HG03571 (cell line): ENCODE measurements at regions not wholly inside any gene's neighbourhood (a gene's known extent, or its start where the extent isn't known, plus 50 kb on each side); places are given as distances from the start of the nearest gene placed in this dataset.

Experiments used
- ATAC-seq: cut with Tn5 transposase; IDR thresholded peaks from one replicate; pipeline ENCODE4 v1.9.1; 2021; ENCODE audit not compliant: unreplicated experiment

DNA sequence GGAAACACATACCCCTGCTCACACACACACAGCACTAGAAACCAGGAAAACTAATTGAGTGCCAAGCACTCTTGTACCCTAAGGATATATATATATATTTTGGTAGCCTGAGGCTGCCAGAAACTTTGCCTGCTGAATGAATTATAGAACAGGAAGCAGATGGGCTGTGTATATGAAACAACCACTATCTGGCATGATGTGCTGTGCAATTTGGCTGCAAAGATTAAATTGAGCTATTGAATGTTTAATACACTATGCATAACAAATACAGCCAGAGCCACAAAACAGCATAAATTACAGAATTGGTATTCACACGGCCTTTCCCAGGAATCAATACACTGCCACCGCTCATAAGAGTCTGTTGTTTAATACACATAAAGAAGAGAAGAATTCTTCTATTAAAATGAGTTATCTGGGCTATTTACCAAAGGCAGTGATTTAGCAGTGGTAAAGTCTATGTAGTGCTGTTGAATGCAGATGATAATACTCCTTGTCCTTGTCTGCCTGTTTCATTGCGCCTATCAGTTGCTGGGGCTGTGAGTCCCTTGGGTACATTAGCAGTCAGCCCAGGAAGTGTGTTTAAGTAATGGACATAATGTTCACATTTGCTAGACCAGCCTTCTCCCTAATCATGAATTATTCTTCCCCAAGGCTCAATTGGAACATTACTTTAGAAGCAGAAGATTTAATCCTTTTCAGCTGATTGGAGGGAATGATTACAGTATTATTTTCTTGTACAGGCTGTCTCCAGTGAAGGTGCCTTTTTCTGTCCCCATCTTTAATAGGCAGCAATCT lies 294.3 kb downstream of the TLE1 start:
- ATAC-seq: no peak

DNA sequence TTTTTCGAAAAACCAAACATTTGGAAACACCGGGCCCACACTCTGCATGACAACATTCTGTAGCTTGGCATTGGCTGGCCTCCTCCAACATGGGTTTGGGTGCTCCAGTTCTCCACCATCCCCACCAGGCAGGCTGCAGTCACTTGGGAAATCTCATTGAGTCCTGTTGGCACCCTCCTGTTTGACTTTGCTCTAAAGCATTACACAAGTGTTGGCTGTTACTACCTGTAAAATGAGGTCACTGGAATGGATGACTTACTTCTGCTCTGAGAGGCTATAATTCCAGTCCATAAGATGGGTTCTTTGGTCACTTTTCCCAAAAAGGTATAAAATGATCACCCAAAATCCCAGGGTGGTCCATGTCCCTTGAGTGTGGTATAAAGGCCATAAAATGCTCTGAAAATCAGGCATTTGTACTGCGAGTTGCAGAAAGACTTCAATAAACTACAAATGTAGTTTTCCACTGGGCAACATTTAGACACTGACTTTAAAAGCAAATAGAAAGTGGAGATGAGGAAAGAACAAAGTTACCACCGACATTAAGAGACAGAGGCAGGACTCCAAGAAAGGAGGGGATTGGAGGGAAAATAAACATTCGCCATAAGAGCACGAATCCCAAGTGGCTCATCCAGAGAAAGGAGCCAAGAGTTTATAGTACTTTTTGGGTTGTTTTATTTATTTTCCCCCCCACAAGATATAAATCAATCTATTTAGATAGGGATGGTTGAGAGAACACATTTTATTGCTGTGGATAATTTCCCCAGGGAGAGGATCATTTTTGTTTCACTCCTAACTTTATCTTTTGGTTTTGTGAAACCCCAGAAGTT lies 295.1 kb downstream of the TLE1 start:
- no peak for ATAC-seq

DNA sequence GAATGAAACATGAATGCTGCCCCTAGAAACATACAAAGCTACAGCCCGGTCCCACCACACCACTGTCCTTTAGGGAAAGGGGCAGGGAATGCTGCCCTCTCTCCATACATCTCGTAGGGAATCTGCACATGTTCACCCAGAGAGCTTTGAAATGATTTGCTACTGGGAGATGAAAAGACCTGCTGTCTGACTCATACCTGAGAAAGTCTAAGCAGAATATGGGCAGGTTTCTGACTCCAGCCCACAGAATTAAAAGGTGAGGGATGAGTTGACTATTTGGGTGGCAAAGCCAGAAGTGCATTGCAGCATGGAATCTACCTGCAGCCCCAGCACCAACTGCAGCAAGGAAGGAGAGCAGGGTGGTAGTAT lies 297.9 kb downstream of the TLE1 start:
- no peak for ATAC-seq

DNA sequence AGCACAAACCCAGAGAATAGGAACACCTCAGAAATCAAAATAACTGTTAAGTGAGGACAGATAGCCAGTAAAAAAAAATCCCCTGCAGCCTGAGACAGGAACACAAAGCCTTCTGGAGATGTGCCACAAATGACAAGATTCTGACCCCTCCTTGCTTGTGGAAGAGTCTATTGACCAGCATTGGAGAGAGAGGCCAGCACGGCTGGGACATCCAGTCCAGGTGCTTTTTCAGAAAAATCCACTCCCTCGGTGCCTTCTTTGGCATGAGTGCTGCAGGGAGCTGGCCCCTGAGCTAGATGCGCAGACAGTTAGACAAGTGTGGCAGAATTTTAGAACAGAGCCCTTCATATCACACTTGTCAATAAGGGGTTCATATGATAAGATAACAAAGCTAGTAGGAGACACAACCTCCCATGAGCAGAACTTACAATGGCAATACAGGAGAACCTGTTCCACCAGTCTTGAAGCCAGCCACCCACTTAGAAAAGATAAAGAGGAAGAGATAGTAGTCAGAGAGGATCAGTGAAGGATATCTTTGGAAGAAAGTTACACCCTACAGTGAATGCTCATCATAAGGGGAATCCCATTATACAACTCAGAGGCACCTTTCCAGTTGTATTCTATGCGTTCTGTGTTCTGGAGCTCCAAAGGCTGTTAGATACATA lies 298.4 kb downstream of the TLE1 start:
- ATAC-seq: no peak

DNA sequence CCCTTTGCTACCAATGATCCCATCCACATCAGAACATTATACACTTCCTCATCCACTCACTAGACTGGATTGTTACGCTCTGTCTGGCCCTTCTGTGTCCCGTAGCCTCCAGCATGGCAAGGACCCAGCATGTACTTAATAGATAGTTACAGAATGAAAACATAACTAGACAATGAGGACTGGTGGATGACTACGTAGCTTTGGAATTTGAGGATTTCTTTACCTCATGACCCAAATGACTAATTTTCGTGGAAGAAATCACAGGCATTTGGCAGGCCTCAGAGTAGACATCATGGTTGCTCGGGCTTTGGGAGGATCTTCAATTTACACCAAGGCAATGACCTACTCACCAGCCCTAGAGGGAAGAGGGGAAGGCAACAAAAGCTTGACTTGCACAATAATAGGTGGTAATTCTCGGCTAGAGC lies 299.8 kb downstream of the TLE1 start:
- no peak for ATAC-seq

DNA sequence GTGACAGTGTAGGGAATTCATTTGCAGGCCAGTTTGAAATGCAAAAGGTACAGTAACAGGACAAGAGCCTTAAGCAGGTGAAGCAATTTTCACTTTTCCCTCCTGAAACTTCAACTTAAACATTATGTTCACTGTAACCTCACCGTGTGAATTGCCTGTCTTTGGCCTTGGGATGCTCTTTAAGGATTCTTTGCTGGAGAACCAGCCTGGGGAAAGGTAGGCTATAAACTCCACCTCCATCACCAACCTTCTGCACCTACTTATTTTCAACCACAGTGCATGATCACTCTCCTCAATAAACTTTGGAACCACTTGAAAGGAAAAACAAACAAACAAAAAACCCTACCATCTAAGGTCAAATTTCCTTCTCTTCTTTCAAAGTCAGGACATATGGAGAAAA lies 300.5 kb downstream of the TLE1 start:
- no peak for ATAC-seq

DNA sequence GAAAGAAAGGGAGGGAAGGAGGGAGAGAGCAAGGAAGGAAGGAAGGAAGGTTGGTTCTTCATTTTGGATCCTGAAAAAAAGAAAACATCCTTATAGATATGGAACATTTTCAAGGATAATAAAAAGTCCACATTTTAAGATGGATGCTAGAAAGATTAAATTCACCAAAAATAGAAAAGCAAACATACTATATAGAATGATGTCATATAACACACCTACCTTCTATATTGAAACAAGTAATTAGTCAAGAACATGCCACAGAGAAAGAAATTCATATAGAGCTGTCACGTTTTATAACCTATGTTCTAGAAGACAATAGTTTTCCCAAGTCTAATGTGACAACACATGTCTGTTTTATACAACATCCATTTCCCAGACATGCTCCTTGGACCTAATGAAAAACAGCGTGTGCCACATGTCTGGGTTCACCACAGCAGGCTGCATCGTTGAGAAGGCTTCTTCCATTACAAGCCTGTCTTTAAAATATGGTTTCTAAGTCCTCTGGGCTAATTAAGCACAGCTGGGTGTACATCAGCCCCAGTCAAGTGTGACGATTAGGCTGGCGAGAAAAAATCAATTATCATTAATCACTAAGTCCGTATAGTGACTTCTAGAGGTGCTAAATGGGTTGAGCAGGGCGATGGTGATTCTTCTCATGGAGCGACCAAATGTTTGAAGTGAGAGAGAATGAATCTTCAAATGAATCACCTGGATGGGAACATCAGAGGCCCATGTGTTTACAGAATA lies 301.8 kb downstream of the TLE1 start:
- no peak for ATAC-seq

DNA sequence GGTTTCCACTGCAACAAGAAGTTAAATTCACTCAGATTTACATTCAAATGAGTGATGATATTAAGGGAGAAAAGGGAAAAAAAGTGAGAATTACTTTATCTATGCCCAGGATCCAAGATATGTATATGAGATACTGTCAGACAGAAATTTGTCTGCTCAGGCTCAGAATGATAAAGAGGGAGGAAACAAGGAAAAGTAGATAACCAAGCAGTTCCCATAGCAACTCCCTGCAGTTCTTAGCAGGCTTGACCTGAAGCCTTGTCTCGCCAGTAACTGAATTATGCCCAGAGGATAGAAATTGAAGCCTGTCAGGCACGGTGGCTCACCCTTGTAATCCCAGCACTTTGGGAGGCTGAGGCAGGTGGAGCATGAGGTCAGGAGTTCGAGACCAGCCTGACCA lies 304.4 kb downstream of the TLE1 start:
- no peak for ATAC-seq

DNA sequence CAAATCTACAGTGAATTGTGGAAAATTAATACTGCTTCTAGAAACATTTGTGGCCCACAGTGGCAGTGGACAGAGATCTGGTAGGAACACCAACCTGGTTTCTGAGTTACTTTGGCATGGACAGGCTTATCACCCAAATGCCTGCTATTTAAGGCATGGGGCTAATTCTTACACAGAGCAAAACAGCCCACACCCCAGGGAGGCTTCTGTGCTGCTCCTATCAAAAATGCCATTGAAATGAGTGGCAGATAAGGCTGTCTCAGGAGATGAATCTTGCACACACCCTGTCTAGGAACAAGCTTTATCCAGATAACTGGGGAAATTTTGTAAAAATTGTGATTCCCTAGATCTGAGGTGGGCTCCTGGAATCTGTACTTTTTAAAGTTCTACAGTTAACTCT lies 307.1 kb downstream of the TLE1 start:
- no peak for ATAC-seq

DNA sequence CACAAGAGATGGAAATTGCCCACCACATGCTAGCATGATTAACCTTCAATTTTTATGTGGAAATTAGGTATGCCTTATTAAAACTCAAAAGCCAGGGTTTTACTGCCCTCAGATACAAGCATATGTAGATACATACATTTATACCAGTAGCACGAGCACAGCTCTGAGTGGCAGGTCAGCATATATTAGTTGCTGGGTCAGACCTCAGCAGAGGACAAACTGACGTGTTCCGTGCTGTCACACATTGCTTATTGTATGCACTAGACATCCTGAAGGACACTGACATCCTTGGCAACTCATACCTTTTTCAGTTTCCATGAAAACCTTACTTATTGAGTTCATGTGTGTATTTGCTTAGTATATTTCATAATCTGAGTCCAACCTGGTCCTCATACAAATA lies 307.7 kb downstream of the TLE1 start:
- no peak for ATAC-seq

DNA sequence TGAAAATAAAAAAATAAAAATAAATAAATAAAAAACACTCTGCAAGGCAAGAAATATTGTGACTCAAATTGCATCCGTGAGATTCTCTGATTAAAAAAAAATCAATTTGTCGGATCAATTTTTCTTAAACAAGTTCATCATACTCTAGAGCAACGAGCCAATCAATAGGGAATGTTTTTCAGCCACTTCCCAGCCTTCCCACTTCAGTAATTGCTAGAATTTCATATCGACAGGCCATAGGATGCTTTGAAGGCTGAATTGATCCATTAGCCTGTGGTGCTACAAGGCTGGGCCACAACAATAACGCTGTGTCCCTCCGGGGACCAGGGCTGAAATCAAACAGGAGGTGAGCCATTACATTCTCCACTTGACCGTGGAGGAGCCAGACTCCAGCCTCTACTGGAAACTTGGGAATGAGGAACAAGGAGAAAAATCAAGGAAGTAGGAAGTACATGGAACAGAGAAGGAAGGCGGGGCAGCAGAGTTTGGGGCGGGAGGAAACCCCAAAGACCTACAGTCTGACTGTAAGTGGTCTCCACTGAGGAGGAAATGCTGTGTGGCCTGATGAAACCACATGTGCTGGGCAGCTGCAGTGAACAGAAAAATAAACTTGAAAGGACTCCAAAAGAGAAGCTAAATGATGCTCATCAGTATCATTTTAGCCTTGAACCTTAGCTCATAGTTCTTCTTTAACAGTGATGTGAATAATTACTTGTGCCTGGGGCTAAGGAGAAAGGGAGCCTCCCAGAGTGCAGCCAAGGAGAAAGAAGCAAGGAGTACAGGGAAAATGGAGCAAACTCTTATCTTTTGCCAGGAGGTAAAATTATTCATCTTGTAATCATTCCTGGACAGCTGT lies 308.6 kb downstream of the TLE1 start:
- no peak for ATAC-seq

DNA sequence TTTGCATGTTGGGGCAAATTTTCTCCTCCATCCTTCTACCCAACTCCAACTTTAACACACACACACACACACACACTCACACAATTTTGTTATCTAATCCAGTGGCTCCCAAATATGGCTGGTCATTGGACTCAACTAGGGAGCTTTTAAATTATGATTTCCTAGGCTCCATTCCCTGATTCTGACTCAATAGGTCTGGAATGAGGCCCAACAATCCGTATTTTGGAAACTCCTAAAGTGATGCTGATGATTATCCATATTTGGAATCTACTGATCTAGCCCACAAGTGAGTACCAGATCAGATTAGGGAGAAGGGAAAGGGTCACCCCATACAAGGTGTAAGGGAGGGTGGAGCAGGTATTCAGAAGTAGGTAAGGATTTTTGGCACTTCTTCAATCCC lies 309.7 kb downstream of the TLE1 start:
- ATAC-seq: no peak

DNA sequence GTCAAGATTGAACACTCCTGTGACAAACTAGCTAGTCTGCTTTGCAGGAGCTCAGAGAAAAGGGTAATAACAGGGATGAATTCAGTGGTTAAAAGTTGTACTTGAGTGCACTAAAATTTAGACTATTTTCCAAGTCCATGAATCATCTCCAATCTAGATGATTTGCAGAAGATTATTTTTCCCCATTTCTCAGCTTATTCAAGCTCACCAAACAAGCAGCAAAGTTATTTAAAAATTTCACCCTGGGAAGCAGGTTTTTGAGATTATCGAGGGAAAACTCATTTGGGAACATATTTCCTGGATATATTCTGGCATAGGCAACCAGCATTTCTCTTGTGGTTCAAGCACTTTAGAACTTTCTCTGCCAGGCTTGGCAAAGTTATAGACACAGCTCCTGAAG lies 311.4 kb downstream of the TLE1 start:
- no peak for ATAC-seq

DNA sequence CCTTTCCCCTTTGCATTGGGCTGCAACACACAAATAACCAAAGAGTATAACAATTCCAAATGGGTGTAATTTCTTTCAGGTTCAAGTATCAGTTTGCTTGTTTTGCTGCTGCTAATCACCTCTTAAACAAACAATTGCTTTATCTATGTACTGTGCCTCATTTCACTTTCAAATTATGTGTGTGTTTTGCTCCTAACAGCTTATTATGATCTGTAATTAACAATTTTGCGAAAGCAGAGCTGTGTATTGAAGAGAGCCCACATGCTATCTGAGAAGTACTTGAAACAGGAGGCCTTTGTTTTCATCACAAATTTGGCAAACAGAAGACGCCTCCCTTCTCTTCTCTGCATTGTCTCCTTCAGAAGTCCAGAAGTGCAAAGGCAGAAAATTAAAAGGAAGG lies 312.0 kb downstream of the TLE1 start:
- no peak for ATAC-seq

DNA sequence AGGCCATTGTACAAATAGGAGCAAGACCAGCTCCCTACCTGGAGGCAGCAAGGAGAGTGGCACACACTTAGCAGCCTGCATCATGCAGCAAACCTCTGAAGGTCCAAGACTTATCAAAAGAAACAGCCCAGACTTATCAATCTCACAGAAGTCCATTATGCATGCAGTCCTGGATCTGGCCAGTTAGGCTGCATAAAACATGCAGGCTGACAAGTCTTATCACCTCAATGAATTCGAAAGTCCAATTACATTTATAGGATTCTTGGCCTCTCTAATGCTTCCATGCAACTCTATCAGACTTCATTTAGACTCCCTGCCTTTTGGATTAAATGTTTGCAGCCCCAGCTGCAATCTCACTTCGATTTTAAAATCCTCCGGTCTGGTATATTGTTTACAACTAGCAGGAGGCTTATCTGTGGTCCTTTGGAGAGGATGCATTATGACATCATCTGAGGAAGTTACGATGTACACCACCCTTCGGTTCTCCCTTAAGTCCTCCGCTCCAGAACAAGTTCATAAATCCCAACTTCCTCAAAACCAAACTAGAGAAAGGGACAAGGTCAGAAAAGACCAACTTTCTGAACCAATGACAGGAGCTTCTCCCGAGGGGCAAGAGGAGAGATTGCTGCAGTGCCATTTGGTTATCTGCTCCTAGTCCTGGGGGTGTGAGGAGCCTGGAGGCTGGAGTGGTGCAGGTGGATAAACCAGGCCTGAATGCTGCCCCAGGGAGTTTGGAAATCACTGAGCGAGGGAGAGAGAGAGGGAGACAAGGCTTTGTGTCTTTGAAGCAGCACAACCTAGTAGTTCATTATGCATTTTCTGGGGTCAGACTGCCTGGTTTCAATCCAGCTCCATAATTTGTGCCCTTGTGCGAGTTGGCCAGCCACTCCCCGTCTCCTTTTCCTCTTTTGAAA lies 313.9 kb downstream of the TLE1 start:
- ATAC-seq: no peak

DNA sequence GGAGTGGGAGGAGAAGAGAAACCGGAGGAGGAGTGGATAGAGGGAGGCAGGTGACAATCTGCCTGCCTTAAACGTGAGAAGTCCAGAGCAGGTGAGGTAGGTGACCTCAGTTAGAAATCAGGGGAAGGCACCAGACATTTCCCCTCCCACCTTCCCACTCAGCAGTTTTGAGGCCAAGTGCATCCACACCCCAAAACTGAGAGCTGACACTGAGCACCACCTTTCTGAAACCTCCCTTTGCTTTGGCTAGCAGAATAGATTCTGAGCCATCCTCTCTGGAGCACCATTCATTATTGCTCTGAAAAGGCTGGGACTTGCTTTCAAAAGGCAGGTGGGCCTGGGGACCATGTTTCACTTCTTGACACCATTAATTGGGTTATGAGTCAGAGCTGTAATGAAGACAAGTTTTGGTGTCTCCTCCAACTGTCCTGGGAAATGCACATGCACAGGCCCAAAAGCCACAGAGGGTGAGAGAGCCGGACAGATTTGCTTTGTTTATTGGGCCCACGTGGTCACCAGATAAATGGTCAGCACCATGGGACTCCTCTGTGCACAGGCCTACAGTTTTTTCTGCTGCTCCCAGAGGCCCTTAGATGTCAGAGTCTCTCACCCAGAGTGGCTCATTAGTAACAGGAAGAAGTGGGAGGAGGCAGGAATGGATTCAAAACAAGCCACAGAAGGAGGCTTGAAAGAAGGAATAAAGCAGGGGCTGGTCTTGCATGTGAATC lies 314.7 kb downstream of the TLE1 start:
- no peak for ATAC-seq

DNA sequence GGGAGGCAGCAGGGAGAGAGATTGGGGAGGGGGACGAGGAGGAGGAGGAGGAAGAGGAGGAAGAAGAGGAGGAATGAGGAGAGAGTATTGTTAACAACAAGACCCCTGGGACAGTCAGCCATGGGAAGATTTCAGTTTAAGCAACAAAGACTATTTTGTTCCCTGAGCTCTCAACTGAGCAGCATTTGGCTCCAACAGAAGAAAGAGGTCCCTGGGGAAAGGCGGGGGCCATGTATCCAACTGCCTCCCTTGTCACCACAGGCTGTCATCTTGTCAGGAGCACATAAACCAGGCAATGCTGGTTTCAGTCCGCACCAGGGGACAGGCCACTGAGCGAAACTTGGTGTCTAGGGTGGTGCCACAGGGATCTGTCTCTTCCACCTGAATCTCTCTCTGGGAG lies 316.1 kb downstream of the TLE1 start:
- ATAC-seq: no peak

DNA sequence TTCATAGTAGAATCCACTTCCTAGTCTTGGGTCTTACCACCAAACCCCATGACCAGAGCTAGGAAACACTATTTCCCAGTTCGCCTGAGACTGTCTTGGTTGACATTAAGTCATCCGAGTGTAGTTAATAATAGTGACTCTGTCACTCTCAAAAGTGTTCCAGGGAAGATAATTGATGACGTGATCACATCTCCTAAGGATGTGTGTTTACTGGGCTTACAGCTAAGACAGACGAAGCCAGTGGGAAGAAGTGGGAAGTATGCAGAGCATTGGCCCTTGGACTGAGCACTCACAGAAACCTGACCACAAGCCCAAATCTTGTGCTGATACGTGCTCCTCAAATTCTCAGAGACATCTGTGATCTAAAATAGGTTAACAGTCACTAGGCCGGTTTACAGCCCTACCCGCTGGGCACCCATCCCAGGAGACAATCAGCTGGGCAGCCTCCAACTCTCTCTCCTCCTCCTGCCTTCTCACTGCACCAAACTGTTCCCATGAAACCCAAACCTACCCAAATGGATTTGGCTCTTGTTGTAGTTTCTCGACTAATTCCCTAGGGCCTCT lies 316.6 kb downstream of the TLE1 start:
- ATAC-seq: no peak
